HCT116 (cell line): ENCODE measurements at regions not wholly inside any gene's neighbourhood (a gene's known extent, or its start where the extent isn't known, plus 50 kb on each side); places are given as distances from the start of the nearest gene placed in this dataset.

Experiments
- EZH2 ChIP-seq: fragments of 200-600 bp; sonication (generic); IDR thresholded peaks from 2 replicates; pipeline ENCODE4 v1.6.1; 2017; ENCODE audit warnings: antibody characterized with exemption, mixed run types
- JUND ChIP-seq: IDR thresholded peaks from 2 replicates; pipeline ENCODE4 v1.6.1; 2012
- POLR2A ChIP-seq: IDR thresholded peaks from 2 replicates; pipeline ENCODE4 v1.7.0; 2011; ENCODE audit warnings: borderline replicate concordance; ENCODE audit not compliant: insufficient read depth, insufficient read length; ENCODE audit errors: extremely low read depth
- RAD21 ChIP-seq: IDR thresholded peaks from 2 replicates; pipeline ENCODE4 v1.6.1; 2012; ENCODE audit warnings: low read depth, mild to moderate bottlenecking
- YY1 ChIP-seq: IDR thresholded peaks from 2 replicates; pipeline ENCODE4 v1.6.1; 2011; ENCODE audit warnings: low read length, low read depth, moderate library complexity, mild to moderate bottlenecking; ENCODE audit not compliant: insufficient replicate concordance; ENCODE audit errors: extremely low read depth
- TF ChIP-seq, protein P1 (sequence below), 3 experiments: fragments of 200-600 bp in 1 of 3; sonication (generic) in 1 of 3; IDR thresholded peaks in 2 of 3; conservative IDR thresholded peaks in 1 of 3; 2 replicates each; pipeline ENCODE4 v1.5.1; 2012 to 2017; ENCODE audit warnings: low read depth in 2 of 3, low read length in 2 of 3, antibody characterized with exemption in 1 of 3, borderline replicate concordance in 1 of 3, control low read depth in 1 of 3, mild to moderate bottlenecking in 1 of 3, mixed read lengths in 1 of 3, mixed run types in 1 of 3, moderate library complexity in 1 of 3; ENCODE audit not compliant: insufficient read depth in 1 of 3
- TF ChIP-seq, protein P2 (sequence below): IDR thresholded peaks from 2 replicates; pipeline ENCODE4 v1.6.1; 2011; ENCODE audit warnings: mild to moderate bottlenecking, low read length, moderate library complexity; ENCODE audit not compliant: insufficient replicate concordance; ENCODE audit errors: extremely low read depth
- TF ChIP-seq, protein P3 (sequence below): IDR thresholded peaks from 2 replicates; pipeline ENCODE4 v1.6.1; 2012
- TF ChIP-seq, protein P4 (sequence below): IDR thresholded peaks from 2 replicates; pipeline ENCODE4 v1.6.1; 2012; ENCODE audit warnings: low read depth

DNA sequence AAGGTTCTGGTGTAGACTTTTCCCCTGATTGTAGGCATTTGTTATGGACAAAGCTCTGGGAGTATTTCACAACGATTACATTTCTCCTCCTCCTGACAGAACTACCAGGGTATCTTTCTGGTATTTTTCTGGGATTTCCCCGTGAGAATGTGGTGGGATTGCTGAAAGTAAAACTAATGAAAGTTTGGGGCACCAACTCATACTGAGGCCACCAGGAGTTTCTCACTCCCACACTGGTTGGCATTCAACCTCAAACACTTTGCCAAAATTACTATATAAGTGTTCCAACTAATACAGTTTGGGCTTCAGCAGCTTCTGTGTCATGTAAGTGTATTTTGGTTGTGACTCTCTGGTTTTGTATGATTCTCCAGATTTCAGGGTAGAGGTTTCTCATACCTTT lies 855.1 kb downstream of the GLUD2 start:
- TF ChIP-seq YY1: no peak
- TF ChIP-seq, protein P1, sequence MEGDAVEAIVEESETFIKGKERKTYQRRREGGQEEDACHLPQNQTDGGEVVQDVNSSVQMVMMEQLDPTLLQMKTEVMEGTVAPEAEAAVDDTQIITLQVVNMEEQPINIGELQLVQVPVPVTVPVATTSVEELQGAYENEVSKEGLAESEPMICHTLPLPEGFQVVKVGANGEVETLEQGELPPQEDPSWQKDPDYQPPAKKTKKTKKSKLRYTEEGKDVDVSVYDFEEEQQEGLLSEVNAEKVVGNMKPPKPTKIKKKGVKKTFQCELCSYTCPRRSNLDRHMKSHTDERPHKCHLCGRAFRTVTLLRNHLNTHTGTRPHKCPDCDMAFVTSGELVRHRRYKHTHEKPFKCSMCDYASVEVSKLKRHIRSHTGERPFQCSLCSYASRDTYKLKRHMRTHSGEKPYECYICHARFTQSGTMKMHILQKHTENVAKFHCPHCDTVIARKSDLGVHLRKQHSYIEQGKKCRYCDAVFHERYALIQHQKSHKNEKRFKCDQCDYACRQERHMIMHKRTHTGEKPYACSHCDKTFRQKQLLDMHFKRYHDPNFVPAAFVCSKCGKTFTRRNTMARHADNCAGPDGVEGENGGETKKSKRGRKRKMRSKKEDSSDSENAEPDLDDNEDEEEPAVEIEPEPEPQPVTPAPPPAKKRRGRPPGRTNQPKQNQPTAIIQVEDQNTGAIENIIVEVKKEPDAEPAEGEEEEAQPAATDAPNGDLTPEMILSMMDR (IDR thresholded peaks at IDR 0.05 in 2 of 3, conservative IDR thresholded peaks at IDR 0.05 in 1 of 3; ENCODE audit: borderline replicate concordance in 1 of 3, insufficient read depth in 1 of 3, low read depth in 2 of 3, low read length in 2 of 3): no peak
- no peak for TF ChIP-seq RAD21
- no peak for TF ChIP-seq EZH2
- no peak for TF ChIP-seq POLR2A
- TF ChIP-seq JUND: no peak
- TF ChIP-seq, protein P2, sequence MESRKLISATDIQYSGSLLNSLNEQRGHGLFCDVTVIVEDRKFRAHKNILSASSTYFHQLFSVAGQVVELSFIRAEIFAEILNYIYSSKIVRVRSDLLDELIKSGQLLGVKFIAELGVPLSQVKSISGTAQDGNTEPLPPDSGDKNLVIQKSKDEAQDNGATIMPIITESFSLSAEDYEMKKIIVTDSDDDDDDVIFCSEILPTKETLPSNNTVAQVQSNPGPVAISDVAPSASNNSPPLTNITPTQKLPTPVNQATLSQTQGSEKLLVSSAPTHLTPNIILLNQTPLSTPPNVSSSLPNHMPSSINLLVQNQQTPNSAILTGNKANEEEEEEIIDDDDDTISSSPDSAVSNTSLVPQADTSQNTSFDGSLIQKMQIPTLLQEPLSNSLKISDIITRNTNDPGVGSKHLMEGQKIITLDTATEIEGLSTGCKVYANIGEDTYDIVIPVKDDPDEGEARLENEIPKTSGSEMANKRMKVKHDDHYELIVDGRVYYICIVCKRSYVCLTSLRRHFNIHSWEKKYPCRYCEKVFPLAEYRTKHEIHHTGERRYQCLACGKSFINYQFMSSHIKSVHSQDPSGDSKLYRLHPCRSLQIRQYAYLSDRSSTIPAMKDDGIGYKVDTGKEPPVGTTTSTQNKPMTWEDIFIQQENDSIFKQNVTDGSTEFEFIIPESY: no peak
- TF ChIP-seq, protein P3, sequence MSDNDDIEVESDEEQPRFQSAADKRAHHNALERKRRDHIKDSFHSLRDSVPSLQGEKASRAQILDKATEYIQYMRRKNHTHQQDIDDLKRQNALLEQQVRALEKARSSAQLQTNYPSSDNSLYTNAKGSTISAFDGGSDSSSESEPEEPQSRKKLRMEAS: no peak
- TF ChIP-seq, protein P4, sequence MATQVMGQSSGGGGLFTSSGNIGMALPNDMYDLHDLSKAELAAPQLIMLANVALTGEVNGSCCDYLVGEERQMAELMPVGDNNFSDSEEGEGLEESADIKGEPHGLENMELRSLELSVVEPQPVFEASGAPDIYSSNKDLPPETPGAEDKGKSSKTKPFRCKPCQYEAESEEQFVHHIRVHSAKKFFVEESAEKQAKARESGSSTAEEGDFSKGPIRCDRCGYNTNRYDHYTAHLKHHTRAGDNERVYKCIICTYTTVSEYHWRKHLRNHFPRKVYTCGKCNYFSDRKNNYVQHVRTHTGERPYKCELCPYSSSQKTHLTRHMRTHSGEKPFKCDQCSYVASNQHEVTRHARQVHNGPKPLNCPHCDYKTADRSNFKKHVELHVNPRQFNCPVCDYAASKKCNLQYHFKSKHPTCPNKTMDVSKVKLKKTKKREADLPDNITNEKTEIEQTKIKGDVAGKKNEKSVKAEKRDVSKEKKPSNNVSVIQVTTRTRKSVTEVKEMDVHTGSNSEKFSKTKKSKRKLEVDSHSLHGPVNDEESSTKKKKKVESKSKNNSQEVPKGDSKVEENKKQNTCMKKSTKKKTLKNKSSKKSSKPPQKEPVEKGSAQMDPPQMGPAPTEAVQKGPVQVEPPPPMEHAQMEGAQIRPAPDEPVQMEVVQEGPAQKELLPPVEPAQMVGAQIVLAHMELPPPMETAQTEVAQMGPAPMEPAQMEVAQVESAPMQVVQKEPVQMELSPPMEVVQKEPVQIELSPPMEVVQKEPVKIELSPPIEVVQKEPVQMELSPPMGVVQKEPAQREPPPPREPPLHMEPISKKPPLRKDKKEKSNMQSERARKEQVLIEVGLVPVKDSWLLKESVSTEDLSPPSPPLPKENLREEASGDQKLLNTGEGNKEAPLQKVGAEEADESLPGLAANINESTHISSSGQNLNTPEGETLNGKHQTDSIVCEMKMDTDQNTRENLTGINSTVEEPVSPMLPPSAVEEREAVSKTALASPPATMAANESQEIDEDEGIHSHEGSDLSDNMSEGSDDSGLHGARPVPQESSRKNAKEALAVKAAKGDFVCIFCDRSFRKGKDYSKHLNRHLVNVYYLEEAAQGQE: no peak
